ENCODE measurements at regions not wholly inside any gene's neighbourhood (a gene's known extent, or its start where the extent isn't known, plus 50 kb on each side); places are given as distances from the start of the nearest gene placed in this dataset.

GRCh38 chr2:234138836-234139235, 88.3 kb downstream of the SPP2 start (continued):
- TF ChIP-seq REST (IDR thresholded peaks at IDR 0.05; ENCODE audit: unreplicated experiment): no peak
- no peak for TF ChIP-seq STAT1 (IDR thresholded peaks at IDR 0.05; ENCODE audit: unreplicated experiment)

GRCh38 chr2:234137400-234138014, 87.0 kb downstream of the SPP2 start:
- peaks cover 8% of the 10 kb centered on the region for H3K27me3 Mint-ChIP-seq (ENCODE audit: insufficient read depth, low read depth, poor library complexity)
- no peaks in the 10 kb centered on the region for H3K36me3 ChIP-seq (ENCODE audit: insufficient read depth)
- H3K27ac ChIP-seq (ENCODE audit: low read depth): no peak overlapping the region
- H3K27ac Mint-ChIP-seq: no peak overlapping the region
- no peak overlapping the region for H3K4me3 Mint-ChIP-seq
- no peaks in the 10 kb centered on the region for H4K20me1 ChIP-seq (replicated peaks; ENCODE audit: insufficient read depth)
- no peaks in the 10 kb centered on the region for H3K4me1 ChIP-seq (ENCODE audit: insufficient read depth)
- no peak overlapping the region for H3K4me3 ChIP-seq
- no peak overlapping the region for H3K4me2 ChIP-seq
- H3K9me2 ChIP-seq (ENCODE audit: insufficient read depth): 0 out of 2 replicates have a peak, but pooled peaks cover 12% of the 10 kb centered on the region
- H3K79me2 ChIP-seq (replicated peaks; ENCODE audit: insufficient read depth): no peaks in the 10 kb centered on the region
- H3K36me3 Mint-ChIP-seq (ENCODE audit: low read depth): no peaks in the 10 kb centered on the region
- ATAC-seq (no peak), DNase-seq (ENCODE audit: low spot score) (no peak)
- no peaks in the 10 kb centered on the region for H3K27me3 ChIP-seq (ENCODE audit: insufficient read depth)
- TF ChIP-seq ZNF331 (CRISPR knock-in tag; IDR thresholded peaks at IDR 0.05; ENCODE audit: low read depth): no peak
- TF ChIP-seq POLR2AphosphoS5 (IDR thresholded peaks at IDR 0.05; ENCODE audit: low read depth): no peak
- no peak for TF ChIP-seq JUNB (IDR thresholded peaks at IDR 0.05; ENCODE audit: unreplicated experiment)
- TF ChIP-seq STAT1 (IDR thresholded peaks at IDR 0.05; ENCODE audit: unreplicated experiment): no peak
- no peak for TF ChIP-seq ZNF462 (CRISPR knock-in tag; IDR thresholded peaks at IDR 0.05)
- no peak for TF ChIP-seq NANOG (IDR thresholded peaks at IDR 0.05; ENCODE audit: borderline replicate concordance)
- no peaks in the 10 kb centered on the region for H3K9me3 Mint-ChIP-seq
- peaks cover 14% of the 10 kb centered on the region for H3K4me1 Mint-ChIP-seq
- no peaks in the 10 kb centered on the region for H3F3A ChIP-seq (replicated peaks; ENCODE audit: low read depth)
- no peak overlapping the region for H2AFZ ChIP-seq
